HG03039 (cell line): ENCODE measurements at regions not wholly inside any gene's neighbourhood (a gene's known extent, or its start where the extent isn't known, plus 50 kb on each side); places are given as distances from the start of the nearest gene placed in this dataset.
"Not testable (repeated sequence)": the region's sequence is repeated elsewhere in the genome, so short reads cannot be mapped to it uniquely, and the experiment has no call there.

Experiments
- ATAC-seq: cut with Tn5 transposase; IDR thresholded peaks from one replicate; pipeline ENCODE4 v1.9.1; 2021; ENCODE audit warnings: mild to moderate bottlenecking, moderate library complexity; ENCODE audit not compliant: unreplicated experiment

DNA sequence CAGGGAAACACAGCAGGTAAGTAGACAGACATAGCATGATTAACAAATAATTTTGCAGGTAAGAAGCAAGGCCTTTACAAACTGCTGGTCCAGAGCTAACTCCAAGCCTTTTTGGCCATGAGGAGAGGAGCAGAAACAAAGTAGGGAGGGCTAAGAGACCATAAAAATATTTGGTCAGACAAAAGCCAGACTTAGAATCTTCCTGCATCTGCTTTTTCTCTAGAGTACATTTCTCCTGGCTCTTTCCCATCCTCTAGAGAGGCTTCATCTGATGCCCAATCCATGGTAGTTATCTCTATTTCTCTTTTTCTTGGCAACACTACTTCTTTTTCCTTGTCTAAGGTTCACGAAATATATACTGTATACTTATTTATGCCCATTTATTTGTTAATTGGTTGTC lies 577.1 kb downstream of the PIK3C3 start:
- no peak for ATAC-seq

DNA sequence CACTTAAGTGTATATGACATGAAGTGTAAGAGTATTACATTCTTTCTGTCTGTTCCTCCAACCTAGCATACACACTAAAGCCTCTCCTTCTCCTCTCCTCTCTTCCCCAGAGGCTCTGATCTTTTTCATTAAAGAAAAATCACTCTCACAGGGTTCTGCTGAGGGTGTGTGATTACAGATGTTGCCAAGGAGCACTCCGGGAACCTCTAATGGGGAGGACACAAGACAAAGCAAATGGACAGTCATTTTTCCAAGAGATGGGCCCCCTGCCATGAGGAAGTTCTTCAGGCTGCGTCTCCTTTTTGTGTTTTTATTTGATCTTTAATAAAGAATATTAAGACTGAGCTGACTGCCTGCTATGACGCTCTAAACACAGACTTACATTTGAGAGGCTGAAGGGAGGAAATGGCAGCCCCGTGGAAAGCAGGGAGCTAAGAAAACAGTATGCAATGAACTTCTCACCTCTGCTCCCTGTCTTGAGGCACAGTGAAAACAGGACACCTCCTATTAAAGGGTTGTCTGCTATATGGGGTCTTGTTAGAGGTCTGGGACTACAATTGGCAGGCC lies 578.1 kb downstream of the PIK3C3 start:
- no peak for ATAC-seq

DNA sequence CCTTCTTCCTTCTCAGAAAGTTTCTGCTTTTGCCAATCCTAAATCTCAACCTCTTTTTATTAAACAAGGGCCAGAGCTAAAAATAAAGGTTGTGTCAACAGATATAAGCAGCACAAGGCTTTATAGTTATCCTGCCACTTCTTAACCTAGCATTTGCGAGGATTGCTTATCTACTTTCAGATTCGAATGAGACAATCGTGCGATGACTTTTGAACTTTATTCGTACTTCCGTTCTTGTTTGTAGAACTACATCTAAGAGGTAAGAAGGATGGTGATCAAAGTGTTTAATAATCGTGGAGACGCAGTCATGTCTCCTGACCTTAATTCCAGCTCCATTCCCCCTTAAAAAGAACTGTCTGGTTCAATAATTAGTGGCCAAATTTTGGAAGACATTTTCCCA lies 578.6 kb downstream of the PIK3C3 start:
- no peak for ATAC-seq

DNA sequence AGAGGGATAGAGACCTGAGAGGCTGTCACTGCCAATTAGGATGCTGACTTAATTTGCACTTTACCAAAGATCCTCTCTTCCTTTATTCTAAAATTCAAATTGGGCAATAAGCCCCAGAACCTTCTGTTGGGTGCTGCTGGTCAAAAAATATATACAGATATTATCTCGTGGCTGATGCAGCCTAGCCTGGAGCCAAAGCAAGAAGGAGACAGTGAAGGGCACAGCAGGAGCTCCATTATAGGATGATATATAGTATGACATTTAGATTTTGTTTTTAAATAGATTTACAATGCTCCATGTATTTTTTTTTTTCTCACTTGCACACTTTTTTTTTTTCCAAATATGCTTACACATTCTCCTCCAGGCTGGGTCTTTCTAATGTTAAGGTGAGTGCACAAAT lies 579.3 kb downstream of the PIK3C3 start:
- no peak for ATAC-seq

DNA sequence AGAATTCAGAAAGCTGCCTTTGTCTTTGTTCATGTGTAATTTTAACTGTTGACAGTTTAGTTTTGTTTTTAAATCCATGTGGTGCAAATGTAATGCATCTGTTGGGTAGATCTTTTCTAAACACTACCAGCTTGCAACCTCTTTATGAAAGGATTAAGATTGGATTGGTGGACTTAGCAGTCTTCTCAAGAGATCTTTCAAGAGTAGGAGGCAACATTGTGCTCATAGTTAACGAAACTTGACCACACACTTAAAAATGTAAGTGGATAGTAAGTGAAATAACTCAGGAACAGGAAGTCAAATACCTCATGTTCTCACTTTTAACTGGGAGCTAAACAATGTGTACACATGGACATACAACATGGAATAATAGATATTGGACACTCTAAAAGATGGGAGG lies 579.0 kb downstream of the RIT2 start:
- ATAC-seq = no peak

DNA sequence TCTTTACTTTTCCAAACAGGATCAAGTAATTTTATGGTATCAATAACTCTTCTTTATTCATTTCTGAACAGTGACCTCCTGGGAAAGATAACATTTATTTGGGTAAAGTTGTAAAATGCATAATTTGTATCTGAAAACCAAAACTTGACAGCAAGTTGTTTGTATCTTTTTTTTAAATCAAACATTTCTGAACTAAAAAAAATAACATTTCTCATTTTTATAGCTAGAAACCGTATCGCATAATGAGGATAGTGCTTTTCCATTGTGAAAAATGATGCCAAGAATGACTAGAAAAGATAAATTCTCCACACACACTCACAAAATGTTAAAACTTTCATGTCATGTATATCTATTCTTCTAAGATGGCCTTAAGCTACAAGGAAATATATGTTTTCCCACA lies 578.2 kb downstream of the RIT2 start:
- ATAC-seq = no peak

DNA sequence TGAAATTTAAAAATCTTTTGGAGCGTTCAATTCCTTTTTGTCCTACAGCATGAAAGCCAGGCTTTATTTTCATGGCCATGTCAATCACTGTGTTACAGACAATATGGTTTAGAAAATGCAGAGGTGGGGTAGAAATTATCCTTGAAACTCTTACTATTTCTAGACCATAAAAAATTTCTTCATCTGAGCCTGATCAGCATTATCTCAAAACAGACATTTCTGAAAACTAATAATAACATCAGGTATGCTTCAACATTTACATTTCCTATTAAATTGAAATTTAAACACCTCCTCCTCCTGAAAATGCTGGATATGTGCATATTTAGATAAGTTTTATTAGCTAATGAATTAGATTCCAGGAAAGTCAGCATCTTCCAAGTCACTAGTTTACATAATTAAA lies 570.6 kb downstream of the RIT2 start:
- ATAC-seq = no peak

DNA sequence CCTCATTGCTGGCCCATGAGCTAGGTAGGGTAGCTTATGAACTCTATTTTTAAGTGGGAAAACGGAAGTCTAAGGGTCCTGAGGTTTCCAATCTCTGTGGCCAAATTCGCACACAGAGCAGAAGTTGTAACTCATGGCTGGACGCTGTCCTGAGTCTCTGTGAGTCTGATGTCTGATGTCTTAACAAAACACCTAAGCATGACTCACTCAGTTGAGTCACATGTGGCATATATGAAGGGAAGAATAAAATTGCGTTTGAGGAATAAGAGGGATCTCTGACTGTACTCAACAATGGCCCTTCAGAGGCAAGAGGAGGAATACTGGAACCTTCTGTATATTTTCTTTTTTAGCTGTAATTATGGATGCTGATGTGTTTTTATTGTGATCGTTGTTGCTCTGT lies 569.7 kb downstream of the RIT2 start:
- no peak for ATAC-seq

DNA sequence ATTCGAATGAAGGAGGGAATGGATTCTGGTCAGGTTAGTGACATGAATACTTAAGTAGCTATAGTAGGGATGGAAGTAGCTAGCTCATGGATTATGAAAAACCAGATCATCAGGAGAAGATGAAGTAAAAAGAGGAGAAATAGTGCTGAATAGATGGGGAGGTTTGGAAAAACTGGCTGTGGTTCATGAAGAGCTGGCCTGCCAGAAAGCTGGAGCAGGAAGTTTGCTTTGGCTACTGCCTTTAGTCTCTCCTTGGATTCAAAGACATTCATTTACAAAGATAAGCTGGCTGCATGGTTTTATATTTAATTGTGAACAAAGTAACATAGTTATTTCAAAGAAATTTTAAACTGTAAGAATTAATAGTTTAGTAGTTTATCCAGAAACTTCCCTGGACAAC lies 567.0 kb downstream of the RIT2 start:
- ATAC-seq = no peak

DNA sequence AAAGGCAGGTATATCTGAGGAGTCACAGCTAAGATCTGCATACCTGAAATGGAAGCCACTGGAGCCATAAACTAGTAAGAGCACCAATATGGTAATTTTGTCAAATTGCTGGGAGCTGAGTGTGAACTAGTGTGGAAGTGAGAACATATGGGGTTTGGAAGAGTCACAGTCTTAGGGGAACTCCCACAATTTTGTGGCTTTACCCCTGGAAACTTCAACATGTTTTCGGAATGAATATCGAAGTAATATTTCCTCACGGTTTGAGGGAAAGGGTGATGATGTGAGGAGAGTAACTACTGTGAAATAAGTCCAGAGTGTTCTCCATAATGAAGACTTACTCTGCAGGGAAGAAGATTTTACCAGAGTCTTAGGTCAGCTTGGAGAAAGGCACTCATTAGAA lies 565.9 kb downstream of the RIT2 start:
- ATAC-seq = no peak

DNA sequence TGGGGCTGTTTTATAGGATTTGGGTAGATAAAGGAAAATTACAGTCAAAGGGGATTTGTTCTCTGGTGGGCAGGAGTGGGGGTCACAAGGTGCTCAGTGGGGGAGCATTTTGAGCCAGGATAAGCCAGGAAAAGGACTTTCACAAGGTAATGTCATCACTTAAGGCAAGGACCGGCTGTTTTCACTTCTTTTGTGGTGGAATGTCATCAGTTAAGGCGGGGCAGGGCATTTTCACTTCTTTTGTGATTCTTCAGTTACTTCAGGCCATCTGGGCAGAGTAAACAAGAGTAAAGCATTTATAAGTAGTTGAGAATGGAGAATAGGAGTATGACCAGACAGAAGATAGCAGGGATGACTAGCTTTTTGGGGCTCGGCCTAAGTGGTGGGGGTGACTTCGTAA lies 562.9 kb downstream of the RIT2 start:
- ATAC-seq = not testable (repeated sequence)

DNA sequence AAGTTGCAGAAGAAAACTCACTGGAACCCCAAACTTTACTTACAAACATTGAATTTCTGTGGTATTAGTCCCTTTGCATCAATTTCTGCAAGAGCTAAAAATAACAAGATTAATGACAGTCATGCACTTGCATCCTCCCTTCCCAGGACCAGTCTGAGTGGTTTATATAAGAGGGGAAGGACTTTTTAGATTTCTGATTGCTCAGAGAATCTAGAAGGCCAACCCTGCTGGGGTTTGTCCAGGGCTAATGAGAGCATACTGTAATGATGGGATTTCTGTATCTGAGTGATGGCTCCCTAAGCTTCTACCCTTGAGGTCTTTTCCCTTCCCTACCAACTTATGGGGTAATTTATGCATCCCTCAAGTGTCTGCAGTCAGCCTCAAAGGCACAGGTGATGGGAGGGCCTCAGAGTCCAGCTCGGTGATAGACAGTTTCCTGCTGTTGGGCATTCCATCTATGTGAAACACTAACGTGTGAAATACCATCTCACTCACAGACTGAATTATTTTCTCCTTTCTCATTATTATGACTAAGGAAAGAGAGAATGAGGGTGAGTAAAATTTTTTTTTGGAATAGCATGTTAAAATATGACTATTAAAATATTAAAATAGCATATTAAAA lies 556.3 kb downstream of the RIT2 start:
- ATAC-seq = no peak

DNA sequence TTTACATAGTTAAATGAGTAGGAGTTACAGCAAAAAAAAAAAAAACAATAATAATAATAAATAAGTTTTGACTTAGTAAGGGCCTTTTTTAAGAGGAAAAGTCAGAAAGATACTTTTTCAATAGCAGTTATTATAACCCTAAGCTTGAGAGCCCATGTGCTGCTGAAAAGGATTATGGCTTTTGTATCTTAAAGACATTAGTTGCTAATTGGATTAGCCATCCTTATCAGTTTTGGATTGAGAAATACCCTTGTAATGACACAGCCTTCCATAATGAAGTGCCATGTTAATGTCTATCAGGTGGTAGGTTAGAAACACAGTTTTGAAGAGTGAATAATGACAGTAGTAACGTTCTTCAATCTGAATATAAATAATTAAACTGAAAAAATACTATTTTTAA lies 554.0 kb downstream of the RIT2 start:
- no peak for ATAC-seq

DNA sequence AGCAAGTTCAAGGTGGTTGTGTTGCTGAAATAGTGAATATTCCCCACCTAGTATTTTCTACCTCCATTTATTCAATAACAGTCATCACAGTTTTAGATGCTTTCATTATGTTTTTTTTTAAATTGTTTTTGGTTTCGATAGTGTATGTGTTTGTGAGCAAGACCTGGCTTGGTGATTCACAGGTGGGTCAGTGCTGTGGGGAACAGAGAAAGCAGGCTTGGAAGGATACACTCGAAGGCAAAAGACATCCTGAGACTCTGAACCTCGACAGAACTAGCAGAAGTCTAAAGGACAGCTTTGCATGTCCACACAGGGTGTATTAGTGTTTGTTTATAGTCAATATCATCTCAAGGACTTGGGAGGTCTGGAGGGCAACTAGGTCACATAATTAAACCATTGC lies 551.5 kb downstream of the RIT2 start:
- ATAC-seq = no peak

DNA sequence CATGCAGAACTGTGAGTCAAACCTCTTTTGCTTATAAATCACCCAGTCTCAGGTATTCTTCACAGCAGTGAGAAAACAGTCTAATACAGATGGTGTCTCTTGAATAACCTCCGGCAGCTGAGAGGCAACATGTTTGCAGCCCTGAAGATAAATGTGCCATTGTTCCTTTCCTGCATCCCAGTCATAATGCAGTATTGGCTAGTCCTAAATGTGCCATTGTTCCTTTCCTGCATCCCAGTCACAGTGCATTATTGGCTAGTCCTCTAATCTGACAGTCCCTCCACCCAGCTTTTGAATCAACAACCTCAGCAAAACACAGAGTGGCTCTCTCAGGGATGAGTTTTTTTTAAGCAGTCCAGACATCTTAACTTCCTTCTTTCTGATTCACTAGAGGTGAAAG lies 550.7 kb downstream of the RIT2 start:
- ATAC-seq = no peak

DNA sequence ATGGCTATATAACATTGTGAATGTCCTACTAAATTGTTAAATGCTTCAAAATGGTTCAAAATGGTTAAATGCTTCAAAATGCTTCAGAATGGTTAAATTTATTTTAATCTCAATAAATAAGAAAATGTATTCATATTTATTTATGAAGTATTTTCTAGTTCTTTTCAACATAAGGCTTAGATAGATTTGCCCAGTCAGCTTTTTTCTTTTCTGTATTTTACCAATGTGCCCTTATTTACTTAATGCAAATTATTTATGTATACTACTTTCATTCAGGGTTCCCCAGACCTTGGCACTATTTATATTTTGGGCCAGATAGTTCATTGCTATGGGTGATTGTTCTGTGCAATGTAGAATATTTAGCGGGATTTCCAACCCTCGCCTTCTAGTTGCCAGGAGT lies 546.7 kb downstream of the RIT2 start:
- ATAC-seq = no peak

DNA sequence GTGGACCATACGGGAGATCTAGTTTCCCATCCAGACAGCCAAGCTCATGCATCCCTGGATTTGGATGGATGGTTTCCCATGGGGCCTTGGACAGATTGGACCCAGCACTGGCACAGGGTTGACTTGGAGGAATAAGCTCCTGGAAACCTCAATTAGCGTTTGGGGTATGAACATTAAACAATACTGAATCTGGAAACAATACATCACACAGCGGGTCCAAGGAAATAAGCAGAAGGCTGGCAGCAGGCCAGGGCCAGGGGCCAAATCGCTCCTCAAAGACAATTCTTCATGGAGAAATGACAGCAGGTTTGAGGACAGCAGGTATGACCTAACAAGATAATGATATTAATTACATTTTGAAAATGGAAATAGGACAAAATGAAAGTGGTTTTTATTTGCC lies 540.6 kb downstream of the RIT2 start:
- no peak for ATAC-seq

DNA sequence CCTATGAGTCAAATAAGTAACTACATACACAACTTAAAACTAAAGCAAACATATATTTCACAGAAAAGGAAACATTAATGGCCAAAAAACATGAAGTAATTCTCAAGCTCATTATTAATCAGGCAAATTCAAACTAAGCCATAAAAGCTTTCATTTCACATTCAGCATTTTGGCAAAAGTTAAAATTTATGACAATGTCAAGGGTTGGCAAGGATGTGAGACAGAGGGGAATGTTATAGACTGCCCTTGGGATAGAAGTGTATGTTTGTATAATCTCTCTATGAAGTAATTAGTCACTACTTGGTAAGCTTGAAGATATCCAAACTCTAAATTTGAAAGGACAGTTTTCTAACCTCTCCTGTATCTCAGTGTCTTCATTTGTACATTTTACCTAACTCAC lies 539.4 kb downstream of the RIT2 start:
- ATAC-seq = no peak

DNA sequence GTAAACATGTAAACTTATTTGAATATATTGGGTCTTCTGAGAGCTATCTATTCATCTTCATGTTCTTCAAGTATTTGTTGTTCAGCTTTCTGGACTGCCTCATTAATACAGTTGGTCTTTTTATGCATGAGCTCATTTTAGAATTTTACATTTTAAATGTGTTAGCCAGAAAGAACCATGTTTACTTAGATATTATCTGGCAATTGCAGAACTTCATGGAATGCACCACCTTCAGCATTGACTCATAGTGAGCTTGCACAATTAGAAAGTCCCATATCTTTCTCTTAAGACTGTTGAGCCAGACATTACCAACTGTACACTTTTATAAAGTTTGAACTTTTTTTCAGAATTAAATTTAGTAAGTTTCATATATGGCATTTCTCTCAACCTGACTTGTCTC lies 536.7 kb downstream of the RIT2 start:
- no peak for ATAC-seq

DNA sequence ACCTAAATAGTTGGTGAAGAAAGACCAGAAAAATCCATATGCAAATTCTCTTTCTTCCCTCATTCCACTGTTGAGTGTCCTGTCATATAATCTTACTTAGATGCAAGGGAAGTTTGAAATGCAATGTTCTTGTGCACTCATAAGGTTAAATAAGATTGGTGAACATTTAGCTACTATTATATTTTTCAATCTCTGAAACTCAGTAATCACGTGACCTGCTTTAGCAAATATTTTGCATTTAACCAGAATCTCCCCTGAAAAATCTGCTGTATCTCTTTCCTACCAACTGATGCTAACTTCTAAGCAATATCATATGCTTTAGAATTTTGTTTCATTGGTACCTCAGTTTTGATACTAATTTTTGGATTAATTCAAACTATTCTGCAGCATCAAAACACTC lies 533.2 kb downstream of the RIT2 start:
- ATAC-seq = no peak

DNA sequence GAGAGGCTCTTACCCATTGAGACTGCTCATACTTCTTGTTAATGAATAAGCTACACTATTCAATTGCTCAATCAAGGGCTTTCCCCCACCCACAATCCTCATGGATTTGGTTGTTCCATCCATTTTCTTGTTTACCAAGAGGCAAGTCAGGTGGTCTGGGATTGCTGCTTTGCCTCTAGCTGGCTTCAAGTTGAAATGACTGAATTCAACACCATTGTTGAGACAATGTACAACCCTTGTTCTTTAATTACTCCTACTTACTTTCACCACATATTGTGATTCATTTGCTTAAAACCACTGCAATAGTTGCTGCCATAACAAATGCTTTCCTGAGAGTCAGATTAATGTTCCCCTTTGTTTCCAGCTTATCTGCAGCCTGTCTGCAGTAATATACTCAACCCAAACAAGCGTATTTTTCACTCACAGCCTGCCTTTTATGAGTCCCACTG lies 532.2 kb downstream of the RIT2 start:
- ATAC-seq = no peak

DNA sequence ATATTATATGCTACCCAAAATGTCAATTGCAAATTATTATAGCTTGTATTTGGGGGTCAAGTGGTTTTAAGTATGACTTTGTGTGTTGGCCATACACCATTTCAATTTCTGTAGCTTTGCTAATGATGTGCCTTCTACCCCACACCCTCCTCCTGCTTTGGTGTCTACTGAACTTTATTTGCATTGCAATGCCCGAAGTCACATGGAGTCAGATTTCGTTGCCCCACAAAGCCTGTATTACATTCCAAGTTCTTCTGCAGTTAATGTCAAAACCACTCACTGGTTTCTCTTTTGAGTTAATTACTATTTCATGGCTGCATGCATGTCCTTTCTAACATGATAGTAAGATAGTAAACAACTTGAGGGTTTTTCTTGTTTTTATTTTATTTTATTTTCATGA lies 528.9 kb downstream of the RIT2 start:
- ATAC-seq = no peak

DNA sequence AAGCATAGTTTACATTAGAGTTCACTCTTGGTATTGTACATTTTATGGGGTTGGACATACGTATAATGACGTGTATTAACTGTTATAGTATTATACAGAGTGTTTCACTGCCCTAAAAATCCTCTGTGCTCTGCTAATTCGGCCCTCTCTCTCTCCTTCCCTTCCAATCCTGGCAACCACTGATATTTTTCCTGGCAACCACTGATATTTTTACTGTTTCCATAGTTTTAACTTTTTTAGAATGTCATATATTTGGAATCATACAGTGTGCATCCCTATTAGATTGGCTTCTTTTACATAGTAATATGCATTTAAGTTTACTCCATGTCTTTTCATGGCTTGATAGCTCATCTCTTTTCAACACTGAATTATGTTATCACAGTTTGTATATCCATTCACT lies 526.7 kb downstream of the RIT2 start:
- no peak for ATAC-seq
